ENCODE measurements at regions not wholly inside any gene's neighbourhood (a gene's known extent, or its start where the extent isn't known, plus 50 kb on each side); places are given as distances from the start of the nearest gene placed in this dataset.

GRCh38 chr20:16147216-16147615, 426.0 kb downstream of the KIF16B start:
- Histone ChIP-seq H2BK120ac (ENCODE audit: low read depth, low read length) (no peak overlapping the region), H2AFZ (ENCODE audit: low read length) (no peak overlapping the region), H4K91ac (ENCODE audit: low read depth, low read length, poor library complexity) (no peak overlapping the region), H3K23ac (ENCODE audit: low read depth, low read length, poor library complexity) (no peak overlapping the region), H3K36me3 (replicated peaks in 1 of 2; ENCODE audit: control insufficient read depth in 2 of 2, insufficient read depth in 2 of 2, low read length in 2 of 2) (no peaks in the 10 kb centered on the region), H2BK5ac (ENCODE audit: low read length) (no peak overlapping the region), H2BK15ac (ENCODE audit: low read length) (no peak overlapping the region), H3K4me2 (ENCODE audit: insufficient read depth, low read length, poor library complexity, severe bottlenecking) (no peak overlapping the region), H3K27ac (replicated peaks; ENCODE audit: low read length) (no peak overlapping the region), H4K8ac (ENCODE audit: low read depth, low read length) (no peak overlapping the region), H3K27me3 (ENCODE audit: control insufficient read depth in 3 of 3, insufficient read depth in 3 of 3, low read depth in 1 of 3, low read length in 3 of 3) (no peaks in the 10 kb centered on the region), H2BK12ac (ENCODE audit: low read length) (no peak overlapping the region), H3K14ac (ENCODE audit: low read length) (no peak overlapping the region), H3K79me1 (ENCODE audit: low read depth, low read length) (no peaks in the 10 kb centered on the region), H3K9me3 (replicated peaks in 1 of 2; ENCODE audit: control insufficient read depth in 2 of 2, insufficient read depth in 1 of 2, low read depth in 1 of 2, low read length in 2 of 2) (no peaks in the 10 kb centered on the region), H3K4ac (ENCODE audit: low read length) (no peak overlapping the region), H3K4me3 (ENCODE audit: low read length in 2 of 2) (no peak overlapping the region), H3K4me1 (ENCODE audit: control insufficient read depth in 2 of 2, insufficient read depth in 1 of 2, low read depth in 1 of 2, low read length in 2 of 2) (no peaks in the 10 kb centered on the region), H3K9ac (ENCODE audit: low read depth, low read length, poor library complexity) (no peak overlapping the region), H2AK5ac (ENCODE audit: low read depth, low read length) (no peak overlapping the region), H3K18ac (ENCODE audit: low read length) (no peak overlapping the region)
- DNase-seq (ENCODE audit: low spot score), result no peak
- no CpG with 5 or more reads among the region's 1 CpG for WGBS, 2 donors (ENCODE audit: extremely low coverage in 2 of 2, insufficient read length in 2 of 2, insufficient replicate concordance in 1 of 2)

GRCh38 chr20:16145919-16146318, 427.3 kb downstream of the KIF16B start:
- H3K27me3 ChIP-seq (ENCODE audit: control insufficient read depth in 3 of 3, insufficient read depth in 3 of 3, low read depth in 1 of 3, low read length in 3 of 3), result no peaks in the 10 kb centered on the region

GRCh38 chr20:16143596-16143995, 429.7 kb downstream of the KIF16B start:
- no peak overlapping the region for H3K27ac ChIP-seq (replicated peaks; ENCODE audit: low read length)
- no CpG with 5 or more reads among the region's 1 CpG for WGBS, 2 donors (ENCODE audit: extremely low coverage in 2 of 2, insufficient read length in 2 of 2, insufficient replicate concordance in 1 of 2)
- no peak for DNase-seq (ENCODE audit: low spot score)

More at GRCh38 chr20:16145919-16146318, 427.3 kb downstream of the KIF16B start:
- Histone ChIP-seq H2BK120ac (ENCODE audit: low read depth, low read length) (no peak overlapping the region), H3K79me1 (ENCODE audit: low read depth, low read length) (no peaks in the 10 kb centered on the region), H3K36me3 (replicated peaks in 1 of 2; ENCODE audit: control insufficient read depth in 2 of 2, insufficient read depth in 2 of 2, low read length in 2 of 2) (no peaks in the 10 kb centered on the region), H3K4me1 (ENCODE audit: control insufficient read depth in 2 of 2, insufficient read depth in 1 of 2, low read depth in 1 of 2, low read length in 2 of 2) (no peaks in the 10 kb centered on the region), H2AK5ac (ENCODE audit: low read depth, low read length) (no peak overlapping the region), H3K27ac (replicated peaks; ENCODE audit: low read length) (no peak overlapping the region), H3K4me2 (ENCODE audit: insufficient read depth, low read length, poor library complexity, severe bottlenecking) (no peak overlapping the region), H3K18ac (ENCODE audit: low read length) (no peak overlapping the region), H3K9ac (ENCODE audit: low read depth, low read length, poor library complexity) (no peak overlapping the region), H2AFZ (ENCODE audit: low read length) (no peak overlapping the region), H3K4ac (ENCODE audit: low read length) (no peak overlapping the region), H2BK15ac (ENCODE audit: low read length) (no peak overlapping the region), H2BK5ac (ENCODE audit: low read length) (no peak overlapping the region), H2BK12ac (ENCODE audit: low read length) (no peak overlapping the region), H3K14ac (ENCODE audit: low read length) (no peak overlapping the region), H3K4me3 (ENCODE audit: low read length in 2 of 2) (no peak overlapping the region), H4K8ac (ENCODE audit: low read depth, low read length) (no peak overlapping the region), H3K23ac (ENCODE audit: low read depth, low read length, poor library complexity) (no peak overlapping the region), H4K91ac (ENCODE audit: low read depth, low read length, poor library complexity) (no peak overlapping the region), H3K9me3 (replicated peaks in 1 of 2; ENCODE audit: control insufficient read depth in 2 of 2, insufficient read depth in 1 of 2, low read depth in 1 of 2, low read length in 2 of 2) (no peaks in the 10 kb centered on the region)
- WGBS, 2 donors (ENCODE audit: extremely low coverage in 2 of 2, insufficient read length in 2 of 2, insufficient replicate concordance in 1 of 2), result no CpG with 5 or more reads among the region's 1 CpG
- DNase-seq (ENCODE audit: low spot score), result no peak

GRCh38 chr20:16135630-16136029, 437.6 kb downstream of the KIF16B start:
- H3K4me2 ChIP-seq (ENCODE audit: insufficient read depth, low read length, poor library complexity, severe bottlenecking), result no peak overlapping the region
- H4K91ac ChIP-seq (ENCODE audit: low read depth, low read length, poor library complexity), result no peak overlapping the region
- H2BK12ac ChIP-seq (ENCODE audit: low read length), result no peak overlapping the region
- H3K23ac ChIP-seq (ENCODE audit: low read depth, low read length, poor library complexity), result no peak overlapping the region
- no peak overlapping the region for H3K18ac ChIP-seq (ENCODE audit: low read length)
- H3K27me3 ChIP-seq (ENCODE audit: control insufficient read depth in 3 of 3, insufficient read depth in 3 of 3, low read depth in 1 of 3, low read length in 3 of 3), result no peaks in the 10 kb centered on the region
- no peak overlapping the region for H2BK120ac ChIP-seq (ENCODE audit: low read depth, low read length)
- peaks cover 0 to 3% of the 10 kb centered on the region in 2 donors for H3K9me3 ChIP-seq (replicated peaks in 1 of 2; ENCODE audit: control insufficient read depth in 2 of 2, insufficient read depth in 1 of 2, low read depth in 1 of 2, low read length in 2 of 2)
- H3K14ac ChIP-seq (ENCODE audit: low read length), result no peak overlapping the region
- H3K4ac ChIP-seq (ENCODE audit: low read length), result no peak overlapping the region
- H3K4me3 ChIP-seq (ENCODE audit: low read length in 2 of 2), result no peak overlapping the region
- no peaks in the 10 kb centered on the region for H3K79me1 ChIP-seq (ENCODE audit: low read depth, low read length)
- WGBS, 2 donors (ENCODE audit: extremely low coverage in 2 of 2, insufficient read length in 2 of 2, insufficient replicate concordance in 1 of 2), result no CpG with 5 or more reads among the region's 5 CpGs
- peaks cover 0 to 2% of the 10 kb centered on the region in 2 donors for H3K4me1 ChIP-seq (ENCODE audit: control insufficient read depth in 2 of 2, insufficient read depth in 1 of 2, low read depth in 1 of 2, low read length in 2 of 2)
- H3K36me3 ChIP-seq (replicated peaks in 1 of 2; ENCODE audit: control insufficient read depth in 2 of 2, insufficient read depth in 2 of 2, low read length in 2 of 2), result no peaks in the 10 kb centered on the region
- DNase-seq (ENCODE audit: low spot score), result no peak
- no peak overlapping the region for H2AK5ac ChIP-seq (ENCODE audit: low read depth, low read length)
- no peak overlapping the region for H3K9ac ChIP-seq (ENCODE audit: low read depth, low read length, poor library complexity)
- H4K8ac ChIP-seq (ENCODE audit: low read depth, low read length), result no peak overlapping the region
- H2BK5ac ChIP-seq (ENCODE audit: low read length), result no peak overlapping the region
- H3K27ac ChIP-seq (replicated peaks; ENCODE audit: low read length), result no peak overlapping the region
- no peak overlapping the region for H2AFZ ChIP-seq (ENCODE audit: low read length)
- no peak overlapping the region for H2BK15ac ChIP-seq (ENCODE audit: low read length)

More at GRCh38 chr20:16143596-16143995, 429.7 kb downstream of the KIF16B start:
- Histone ChIP-seq H4K8ac (ENCODE audit: low read depth, low read length) (no peak overlapping the region), H2BK5ac (ENCODE audit: low read length) (no peak overlapping the region), H3K4me3 (ENCODE audit: low read length in 2 of 2) (no peak overlapping the region), H3K9me3 (replicated peaks in 1 of 2; ENCODE audit: control insufficient read depth in 2 of 2, insufficient read depth in 1 of 2, low read depth in 1 of 2, low read length in 2 of 2) (no peaks in the 10 kb centered on the region), H2AFZ (ENCODE audit: low read length) (no peak overlapping the region), H3K4me1 (ENCODE audit: control insufficient read depth in 2 of 2, insufficient read depth in 1 of 2, low read depth in 1 of 2, low read length in 2 of 2) (no peaks in the 10 kb centered on the region), H2BK120ac (ENCODE audit: low read depth, low read length) (no peak overlapping the region), H3K9ac (ENCODE audit: low read depth, low read length, poor library complexity) (no peak overlapping the region), H3K79me1 (ENCODE audit: low read depth, low read length) (no peaks in the 10 kb centered on the region), H3K14ac (ENCODE audit: low read length) (no peak overlapping the region), H3K27me3 (ENCODE audit: control insufficient read depth in 3 of 3, insufficient read depth in 3 of 3, low read depth in 1 of 3, low read length in 3 of 3) (no peaks in the 10 kb centered on the region), H3K4ac (ENCODE audit: low read length) (no peak overlapping the region), H2BK12ac (ENCODE audit: low read length) (no peak overlapping the region), H3K18ac (ENCODE audit: low read length) (no peak overlapping the region), H3K23ac (ENCODE audit: low read depth, low read length, poor library complexity) (no peak overlapping the region), H4K91ac (ENCODE audit: low read depth, low read length, poor library complexity) (no peak overlapping the region), H3K36me3 (replicated peaks in 1 of 2; ENCODE audit: control insufficient read depth in 2 of 2, insufficient read depth in 2 of 2, low read length in 2 of 2) (no peaks in the 10 kb centered on the region), H3K4me2 (ENCODE audit: insufficient read depth, low read length, poor library complexity, severe bottlenecking) (no peak overlapping the region), H2BK15ac (ENCODE audit: low read length) (no peak overlapping the region), H2AK5ac (ENCODE audit: low read depth, low read length) (no peak overlapping the region)
